WTC11 (cell line): ENCODE measurements at regions not wholly inside any gene's neighbourhood (a gene's known extent, or its start where the extent isn't known, plus 50 kb on each side); places are given as distances from the start of the nearest gene placed in this dataset.

ENCODE experiments used
- CTCF ChIP-seq: fragments of 200-600 bp; IDR thresholded peaks from 2 replicates; pipeline ENCODE4 v1.8.0; 2022; ENCODE audit warnings: antibody characterized with exemption
- MLX ChIP-seq: sonication (generic); formaldehyde crosslinking; IDR thresholded peaks from 2 replicates; pipeline ENCODE4 v1.8.1; 2023; ENCODE audit warnings: mild to moderate bottlenecking, missing genetic modification reagents, moderate library complexity
- TEAD1 ChIP-seq: sonication (generic); formaldehyde crosslinking; IDR thresholded peaks from 2 replicates; pipeline ENCODE4 v1.8.0; 2022; ENCODE audit warnings: mild to moderate bottlenecking, missing genetic modification reagents
- TEAD4 ChIP-seq: sonication (generic); formaldehyde crosslinking; IDR thresholded peaks from 2 replicates; pipeline ENCODE4 v1.8.0; 2022; ENCODE audit warnings: mild to moderate bottlenecking, missing genetic modification reagents
- USF2 ChIP-seq: sonication (generic); formaldehyde crosslinking; IDR thresholded peaks from 2 replicates; pipeline ENCODE4 v1.8.1; 2023; ENCODE audit warnings: mild to moderate bottlenecking, missing genetic modification reagents, moderate library complexity
- ZBTB43 ChIP-seq: sonication (generic); formaldehyde crosslinking; IDR thresholded peaks from 2 replicates; pipeline ENCODE4 v1.8.1; 2023; ENCODE audit warnings: mild to moderate bottlenecking, missing genetic modification reagents

GRCh38 chr13:72456486-72456885 lies 270.9 kb downstream of the MZT1 start:
- no peak for TF ChIP-seq CTCF
- no peak for TF ChIP-seq ZBTB43 (CRISPR knock-in tag)
- no peak for TF ChIP-seq TEAD1 (CRISPR knock-in tag)
- TF ChIP-seq USF2 (CRISPR knock-in tag) = no peak
- no peak for TF ChIP-seq MLX (CRISPR knock-in tag)
- no peak for TF ChIP-seq TEAD4 (CRISPR knock-in tag)
